ENCODE measurements at regions not wholly inside any gene's neighbourhood (a gene's known extent, or its start where the extent isn't known, plus 50 kb on each side); places are given as distances from the start of the nearest gene placed in this dataset.

DNA sequence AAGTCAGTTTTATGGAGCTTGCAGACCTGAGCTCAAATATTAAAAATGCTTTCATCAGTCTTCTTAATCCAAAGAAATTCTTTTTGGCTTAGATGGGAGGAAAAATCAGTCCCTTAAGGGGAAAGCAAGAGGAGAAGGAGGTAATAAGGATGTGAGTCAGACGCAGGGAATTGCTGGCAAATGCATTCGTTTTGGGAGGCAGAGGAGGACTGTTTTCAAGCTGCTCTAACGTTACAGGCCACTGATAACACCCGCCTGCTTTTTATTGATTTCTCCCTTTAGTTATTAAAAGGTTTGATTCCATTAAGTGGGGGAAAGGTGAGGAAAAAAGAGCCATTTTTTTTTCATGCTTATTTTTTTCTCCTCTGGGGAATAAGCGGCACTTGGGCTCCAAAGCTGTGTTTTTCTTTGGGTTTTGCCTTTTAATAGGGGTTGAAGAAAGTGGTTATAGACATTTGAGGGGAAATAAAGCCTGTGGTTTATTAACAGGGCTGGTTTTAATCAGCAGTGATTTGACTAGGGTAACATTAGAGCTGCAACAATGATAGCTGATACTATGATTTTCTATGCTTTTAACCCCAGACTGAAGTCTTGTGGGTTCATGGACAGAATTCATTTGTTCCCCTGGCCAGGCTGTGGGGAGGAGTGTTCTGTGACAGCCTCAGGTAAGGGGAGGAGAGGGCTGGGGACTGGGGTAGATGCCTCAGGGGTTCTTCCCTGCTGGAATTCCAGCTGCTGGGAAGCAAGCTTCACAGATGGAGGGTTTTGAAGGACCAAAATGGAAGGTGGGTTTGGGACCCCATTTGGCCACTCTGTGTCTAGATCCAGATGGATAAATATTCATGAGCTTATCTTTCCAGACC, 225.2 kb downstream of the GAS1 start:
- peak overlapping the region; percentile 43 for H3K27ac Mint-ChIP-seq
- no peaks in the 10 kb centered on the region for H3K36me3 Mint-ChIP-seq
- TF ChIP-seq, protein P1, sequence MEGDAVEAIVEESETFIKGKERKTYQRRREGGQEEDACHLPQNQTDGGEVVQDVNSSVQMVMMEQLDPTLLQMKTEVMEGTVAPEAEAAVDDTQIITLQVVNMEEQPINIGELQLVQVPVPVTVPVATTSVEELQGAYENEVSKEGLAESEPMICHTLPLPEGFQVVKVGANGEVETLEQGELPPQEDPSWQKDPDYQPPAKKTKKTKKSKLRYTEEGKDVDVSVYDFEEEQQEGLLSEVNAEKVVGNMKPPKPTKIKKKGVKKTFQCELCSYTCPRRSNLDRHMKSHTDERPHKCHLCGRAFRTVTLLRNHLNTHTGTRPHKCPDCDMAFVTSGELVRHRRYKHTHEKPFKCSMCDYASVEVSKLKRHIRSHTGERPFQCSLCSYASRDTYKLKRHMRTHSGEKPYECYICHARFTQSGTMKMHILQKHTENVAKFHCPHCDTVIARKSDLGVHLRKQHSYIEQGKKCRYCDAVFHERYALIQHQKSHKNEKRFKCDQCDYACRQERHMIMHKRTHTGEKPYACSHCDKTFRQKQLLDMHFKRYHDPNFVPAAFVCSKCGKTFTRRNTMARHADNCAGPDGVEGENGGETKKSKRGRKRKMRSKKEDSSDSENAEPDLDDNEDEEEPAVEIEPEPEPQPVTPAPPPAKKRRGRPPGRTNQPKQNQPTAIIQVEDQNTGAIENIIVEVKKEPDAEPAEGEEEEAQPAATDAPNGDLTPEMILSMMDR (conservative IDR thresholded peaks at IDR 0.05) = no peak
- H3K9me3 Mint-ChIP-seq = peaks cover 11% of the 10 kb centered on the region
- H3K27me3 Mint-ChIP-seq = no peaks in the 10 kb centered on the region
- no peak for DNase-seq (ENCODE audit: extremely low spot score, unreplicated experiment)
- H3K4me1 Mint-ChIP-seq (ENCODE audit: unreplicated experiment) = peaks cover 36% of the 10 kb centered on the region
- peak overlapping the region; percentile 42 for H3K4me3 Mint-ChIP-seq

DNA sequence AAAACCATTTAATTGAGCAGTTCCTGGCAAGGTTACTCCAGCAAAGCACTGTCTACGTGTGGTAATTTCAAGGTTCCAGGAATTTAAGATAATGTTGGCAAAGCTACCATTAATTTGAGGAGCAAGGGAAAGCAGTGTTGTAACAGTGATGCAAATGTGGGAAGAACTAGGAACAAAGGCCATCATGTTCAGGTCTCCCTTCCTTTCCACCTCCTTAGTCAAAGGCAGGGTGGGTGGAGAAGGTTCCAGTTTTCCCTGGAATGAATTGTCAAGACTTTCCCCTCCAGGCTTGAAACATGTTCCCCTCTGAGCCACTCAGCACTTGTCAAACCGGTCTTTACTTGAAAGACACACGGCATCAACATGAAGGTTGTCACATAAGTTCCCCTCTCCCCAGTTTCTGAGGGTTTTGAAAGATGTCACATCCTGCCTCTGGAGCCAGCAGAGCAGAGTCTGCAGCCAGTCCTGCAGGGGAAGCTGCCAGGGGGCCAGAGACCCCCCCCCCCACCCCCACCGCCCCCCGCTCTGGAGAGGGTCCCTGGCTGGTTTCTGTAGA, 226.0 kb downstream of the GAS1 start:
- Mint-ChIP-seq H3K27me3 (no peaks in the 10 kb centered on the region), H3K36me3 (no peaks in the 10 kb centered on the region), H3K4me1 (ENCODE audit: unreplicated experiment) (peaks cover 36% of the 10 kb centered on the region), H3K4me3 (peak overlapping the region; percentile 36), H3K9me3 (peaks cover 11% of the 10 kb centered on the region), H3K27ac (peak overlapping the region; percentile 43)
- TF ChIP-seq, protein P1 (conservative IDR thresholded peaks at IDR 0.05) = no peak
- no peak for DNase-seq (ENCODE audit: extremely low spot score, unreplicated experiment)

DNA sequence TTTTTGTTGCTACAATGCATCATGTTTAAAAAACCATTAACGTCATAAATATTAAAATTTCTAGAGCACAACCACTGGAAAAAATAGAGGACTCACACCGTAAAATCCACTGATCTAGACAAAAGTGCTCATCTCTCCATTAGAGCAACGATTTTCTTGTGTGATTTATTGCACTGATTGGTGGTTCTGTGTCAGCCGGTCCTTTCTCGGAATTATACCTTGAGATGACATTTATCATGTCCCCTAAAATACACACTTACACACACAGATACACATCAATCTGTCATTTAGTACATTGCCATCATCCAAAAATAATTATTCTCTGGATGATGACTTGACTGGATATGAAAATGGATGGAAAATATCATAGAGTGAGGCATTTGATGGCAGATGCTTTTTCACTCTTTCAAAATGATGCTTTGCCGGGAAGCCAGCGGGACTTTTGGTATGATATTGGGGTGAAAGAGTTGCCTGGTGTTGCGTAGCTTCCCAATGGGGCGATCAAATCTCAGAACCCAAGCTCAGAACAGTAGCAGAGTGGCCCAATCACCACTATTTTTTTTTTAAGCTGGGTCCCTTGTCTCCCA, 226.6 kb downstream of the GAS1 start:
- H3K4me1 Mint-ChIP-seq (ENCODE audit: unreplicated experiment) = peaks cover 40% of the 10 kb centered on the region
- H3K27ac Mint-ChIP-seq = no peak overlapping the region
- no peaks in the 10 kb centered on the region for H3K27me3 Mint-ChIP-seq
- TF ChIP-seq, protein P1 (conservative IDR thresholded peaks at IDR 0.05) = no peak
- peaks cover 11% of the 10 kb centered on the region for H3K9me3 Mint-ChIP-seq
- H3K36me3 Mint-ChIP-seq = no peaks in the 10 kb centered on the region
- no peak for DNase-seq (ENCODE audit: extremely low spot score, unreplicated experiment)
- H3K4me3 Mint-ChIP-seq = peak overlapping the region; percentile 36

DNA sequence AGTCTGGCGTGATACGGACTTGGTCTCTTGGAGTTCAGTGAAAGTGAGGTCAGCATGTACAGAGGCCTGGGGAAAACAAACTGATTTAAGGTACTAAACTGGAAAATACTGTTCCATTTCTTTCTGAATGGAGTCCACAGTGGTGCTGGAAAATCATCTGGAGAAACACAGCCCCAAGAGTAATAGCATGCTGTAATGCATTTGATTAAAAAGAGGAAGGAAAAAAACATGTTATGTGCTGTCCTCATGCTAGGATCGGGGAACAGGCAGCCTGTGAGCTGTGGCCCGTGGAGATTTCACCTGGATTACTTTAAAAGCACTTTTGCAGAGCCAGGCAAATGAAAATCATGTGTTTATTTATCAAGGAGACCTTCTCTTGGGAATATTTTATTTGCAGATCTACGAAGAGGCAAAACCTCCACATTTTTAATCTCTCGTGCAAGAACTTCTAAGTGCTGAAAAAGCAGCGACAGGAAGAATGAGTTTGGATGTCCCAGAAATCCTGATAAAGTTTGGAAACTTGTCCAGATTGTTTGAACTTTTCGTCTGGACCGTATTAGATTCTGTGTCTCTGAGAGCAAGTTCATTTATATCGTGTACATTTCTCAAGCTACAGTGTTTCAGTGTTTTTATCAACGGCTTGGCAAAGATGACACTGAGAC, 228.8 kb downstream of the GAS1 start:
- peak overlapping the region; percentile 7 for H3K27ac Mint-ChIP-seq
- TF ChIP-seq, protein P1 (conservative IDR thresholded peaks at IDR 0.05) = no peak

DNA sequence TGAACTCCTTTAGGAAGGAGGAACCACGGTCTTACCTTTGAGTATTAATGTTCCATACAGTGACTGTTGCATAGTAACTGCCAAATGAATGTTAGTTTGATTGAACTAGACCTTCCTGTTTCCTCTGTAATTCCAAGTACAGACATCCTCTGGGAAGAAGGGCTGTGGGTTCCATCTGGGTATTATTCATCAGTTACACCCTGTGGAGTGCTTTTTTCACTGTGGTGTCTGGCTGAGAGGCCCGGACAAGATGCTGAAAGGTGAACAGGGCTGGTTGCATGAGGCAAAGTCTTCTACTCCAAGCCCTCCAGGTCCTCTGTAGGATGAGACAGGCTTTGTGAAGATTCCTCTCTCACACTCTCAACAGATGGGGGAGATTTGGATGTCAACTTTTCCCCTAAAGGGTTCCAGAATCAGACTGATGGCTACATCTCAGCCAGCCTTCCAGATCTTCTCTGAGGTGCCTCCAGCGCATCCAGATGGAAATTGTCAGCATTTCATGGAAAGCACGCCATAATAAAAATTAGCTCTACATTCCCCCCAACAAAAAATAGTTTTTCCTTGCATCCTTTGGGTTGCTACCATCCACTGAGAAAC, 230.9 kb downstream of the GAS1 start:
- no peak for DNase-seq (ENCODE audit: extremely low spot score, unreplicated experiment)
- no peak overlapping the region for H3K27ac Mint-ChIP-seq
- H3K4me3 Mint-ChIP-seq = no peak overlapping the region
- no peaks in the 10 kb centered on the region for H3K36me3 Mint-ChIP-seq
- H3K27me3 Mint-ChIP-seq = no peaks in the 10 kb centered on the region
- H3K4me1 Mint-ChIP-seq (ENCODE audit: unreplicated experiment) = peaks cover 23% of the 10 kb centered on the region
- TF ChIP-seq, protein P1 (conservative IDR thresholded peaks at IDR 0.05) = no peak
- peaks cover 13% of the 10 kb centered on the region for H3K9me3 Mint-ChIP-seq

More for the DNA sequence above, 228.8 kb downstream of the GAS1 start:
- no peak for DNase-seq (ENCODE audit: extremely low spot score, unreplicated experiment)
- H3K36me3 Mint-ChIP-seq = no peaks in the 10 kb centered on the region
- peak overlapping the region; percentile 7 for H3K4me3 Mint-ChIP-seq
- H3K27me3 Mint-ChIP-seq = no peaks in the 10 kb centered on the region
- peaks cover 13% of the 10 kb centered on the region for H3K9me3 Mint-ChIP-seq
- peaks cover 44% of the 10 kb centered on the region for H3K4me1 Mint-ChIP-seq (ENCODE audit: unreplicated experiment)
